K562 (cell line): ENCODE measurements at regions not wholly inside any gene's neighbourhood (a gene's known extent, or its start where the extent isn't known, plus 50 kb on each side); places are given as distances from the start of the nearest gene placed in this dataset.

Source experiments
- FIP1L1 ChIP-seq: fragments of 200-400 bp; formaldehyde crosslinking; IDR thresholded peaks from 2 replicates; pipeline ENCODE4 v1.6.1; 2018; ENCODE audit warnings: mild to moderate bottlenecking, low read depth, low read length; ENCODE audit not compliant: poor library complexity, severe bottlenecking
- JUN ChIP-seq, 2 experiments: sonication (generic) in 1 of 2; formaldehyde crosslinking in 1 of 2; IDR thresholded peaks; 2 replicates each; pipeline versions ENCODE4 v1.6.1 to v1.8.0; 2012 to 2022; ENCODE audit warnings: borderline replicate concordance in 2 of 2, mild to moderate bottlenecking in 2 of 2, improper control_type of control experiment in 1 of 2, low read depth in 1 of 2, low read length in 1 of 2, missing genetic modification reagents in 1 of 2
- JUND ChIP-seq, 2 experiments: IDR thresholded peaks; 2 replicates in 1 of 2; 3 replicates in 1 of 2; pipeline ENCODE4 v1.6.1; 2011; ENCODE audit warnings: borderline replicate concordance in 2 of 2, low read depth in 2 of 2, low read length in 2 of 2, improper control_type of control experiment in 1 of 2, missing biosample characterization in 1 of 2, missing genetic modification characterization in 1 of 2, missing genetic modification reagents in 1 of 2
- KDM1A ChIP-seq, 2 experiments: fragments of 450-650 bp; IDR thresholded peaks; 2 replicates each; pipeline ENCODE4 v1.6.1; 2016; ENCODE audit warnings: mild to moderate bottlenecking in 2 of 2
- MTA3 ChIP-seq: fragments of 450-650 bp; formaldehyde crosslinking; IDR thresholded peaks from 2 replicates; pipeline ENCODE4 v1.6.1; 2017; ENCODE audit warnings: mild to moderate bottlenecking, borderline replicate concordance
- POU5F1 ChIP-seq: fragments of 150-350 bp; IDR thresholded peaks from 2 replicates; pipeline ENCODE4 v1.6.1; 2014; ENCODE audit warnings: borderline replicate concordance, low read length, low read depth, mild to moderate bottlenecking; ENCODE audit not compliant: partially characterized antibody
- RBM17 ChIP-seq: fragments of 200-400 bp; formaldehyde crosslinking; IDR thresholded peaks from 2 replicates; pipeline ENCODE4 v1.6.1; 2017; ENCODE audit warnings: low read depth, mild to moderate bottlenecking, low read length, borderline replicate concordance
- ZEB2 ChIP-seq: fragments of 450-650 bp; IDR thresholded peaks from 2 replicates; pipeline ENCODE4 v1.6.1; 2016
- ZNF146 ChIP-seq: IDR thresholded peaks from one replicate; pipeline ENCODE4 v1.6.1; 2018; ENCODE audit warnings: missing compliant biosample characterization; ENCODE audit not compliant: unreplicated experiment
- TF ChIP-seq, protein P1 (sequence below): conservative IDR thresholded peaks from 2 replicates; pipeline ENCODE4 v1.6.1; 2011; ENCODE audit warnings: low read depth, mild to moderate bottlenecking, low read length; ENCODE audit not compliant: control insufficient read depth
- TF ChIP-seq, protein P2 (sequence below): fragments of 450-650 bp; conservative IDR thresholded peaks from 2 replicates; pipeline ENCODE4 v1.6.1; 2016; ENCODE audit warnings: missing genetic modification characterization, low read depth, mild to moderate bottlenecking, missing compliant biosample characterization, moderate library complexity
- TF ChIP-seq, protein P3 (sequence below): sonication (generic); formaldehyde crosslinking; IDR thresholded peaks from 2 replicates; pipeline ENCODE4 v1.9.0; 2022; ENCODE audit warnings: mild to moderate bottlenecking, missing genetic modification reagents
- TF ChIP-seq, protein P4 (sequence below): fragments of 250-450 bp; sonication (Bioruptor Pico); IDR thresholded peaks from 2 replicates; pipeline ENCODE4 v1.4.0; 2020

DNA sequence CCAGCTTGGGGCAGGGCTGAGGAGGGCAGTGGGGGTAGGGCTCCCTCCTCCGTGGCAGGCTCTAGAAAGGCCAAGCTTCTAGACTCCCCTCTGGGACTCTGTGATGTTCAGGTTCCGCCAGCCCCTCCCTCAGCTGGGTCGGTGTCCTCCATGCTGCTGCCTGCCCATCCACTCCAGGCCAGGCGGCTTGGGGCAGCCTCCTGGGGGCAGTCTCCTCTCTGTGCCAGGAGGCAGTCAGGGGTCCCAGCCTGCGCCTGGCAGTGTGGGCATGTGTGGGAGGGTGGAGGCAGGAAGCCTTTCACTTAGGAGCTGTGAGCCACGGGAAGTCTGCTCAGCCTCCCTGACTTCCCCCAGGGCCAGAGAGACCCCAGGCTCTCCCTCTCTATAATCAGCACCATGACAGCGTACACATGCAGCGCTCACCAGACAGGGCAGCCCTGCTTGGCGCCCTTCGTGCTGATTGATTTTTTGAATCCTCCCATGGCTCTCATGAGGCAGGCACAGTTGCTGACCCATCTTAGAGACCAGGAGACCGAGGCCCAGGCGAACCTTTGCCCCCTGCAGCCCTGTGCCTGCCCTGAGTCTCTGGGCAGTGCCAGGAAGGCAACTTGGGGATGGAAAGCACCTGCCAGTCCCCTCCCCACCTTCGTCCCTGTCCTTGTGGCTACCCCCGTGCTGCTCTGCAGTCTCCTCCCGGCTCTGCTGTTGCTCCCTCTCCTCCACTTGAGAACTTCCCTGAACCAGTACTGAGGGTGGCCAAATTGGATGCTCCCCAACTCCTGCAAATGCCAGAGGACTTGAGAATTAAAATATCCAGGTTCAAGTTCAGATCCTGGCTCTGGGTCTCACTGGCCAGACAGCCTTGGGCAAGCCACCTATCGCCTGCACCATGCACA, 234.7 kb upstream of the GSE1 start (continued):
- TF ChIP-seq, protein P1, sequence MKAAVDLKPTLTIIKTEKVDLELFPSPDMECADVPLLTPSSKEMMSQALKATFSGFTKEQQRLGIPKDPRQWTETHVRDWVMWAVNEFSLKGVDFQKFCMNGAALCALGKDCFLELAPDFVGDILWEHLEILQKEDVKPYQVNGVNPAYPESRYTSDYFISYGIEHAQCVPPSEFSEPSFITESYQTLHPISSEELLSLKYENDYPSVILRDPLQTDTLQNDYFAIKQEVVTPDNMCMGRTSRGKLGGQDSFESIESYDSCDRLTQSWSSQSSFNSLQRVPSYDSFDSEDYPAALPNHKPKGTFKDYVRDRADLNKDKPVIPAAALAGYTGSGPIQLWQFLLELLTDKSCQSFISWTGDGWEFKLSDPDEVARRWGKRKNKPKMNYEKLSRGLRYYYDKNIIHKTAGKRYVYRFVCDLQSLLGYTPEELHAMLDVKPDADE: peak; percentile 58; the same call in 1 of the 2 replicates
- TF ChIP-seq ZEB2 (no peak), ZNF146 (CRISPR knock-in tag) (peak; percentile 6), MTA3 (no peak; the same call in 1 of the 2 replicates), FIP1L1 (no peak), KDM1A (IDR thresholded peaks at IDR 0.05) (peak; percentile 77 to 88), JUN (IDR thresholded peaks at IDR 0.05; ENCODE audit: borderline replicate concordance, low read depth, low read length) (no peak), JUN (CRISPR knock-in tag; IDR thresholded peaks at IDR 0.05; ENCODE audit: borderline replicate concordance) (no peak), RBM17 (no peak), POU5F1 (no peak), JUND (IDR thresholded peaks at IDR 0.05; ENCODE audit: borderline replicate concordance, low read depth, low read length) (no peak), JUND (tag; IDR thresholded peaks at IDR 0.05; ENCODE audit: borderline replicate concordance, low read depth, low read length) (0 out of 3 replicates have a peak, but pooled peaks have one; percentile 14)
- TF ChIP-seq, protein P2, sequence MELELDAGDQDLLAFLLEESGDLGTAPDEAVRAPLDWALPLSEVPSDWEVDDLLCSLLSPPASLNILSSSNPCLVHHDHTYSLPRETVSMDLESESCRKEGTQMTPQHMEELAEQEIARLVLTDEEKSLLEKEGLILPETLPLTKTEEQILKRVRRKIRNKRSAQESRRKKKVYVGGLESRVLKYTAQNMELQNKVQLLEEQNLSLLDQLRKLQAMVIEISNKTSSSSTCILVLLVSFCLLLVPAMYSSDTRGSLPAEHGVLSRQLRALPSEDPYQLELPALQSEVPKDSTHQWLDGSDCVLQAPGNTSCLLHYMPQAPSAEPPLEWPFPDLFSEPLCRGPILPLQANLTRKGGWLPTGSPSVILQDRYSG (tag): 0 out of 2 replicates have a peak, but pooled peaks have one; percentile 49
- TF ChIP-seq, protein P3, sequence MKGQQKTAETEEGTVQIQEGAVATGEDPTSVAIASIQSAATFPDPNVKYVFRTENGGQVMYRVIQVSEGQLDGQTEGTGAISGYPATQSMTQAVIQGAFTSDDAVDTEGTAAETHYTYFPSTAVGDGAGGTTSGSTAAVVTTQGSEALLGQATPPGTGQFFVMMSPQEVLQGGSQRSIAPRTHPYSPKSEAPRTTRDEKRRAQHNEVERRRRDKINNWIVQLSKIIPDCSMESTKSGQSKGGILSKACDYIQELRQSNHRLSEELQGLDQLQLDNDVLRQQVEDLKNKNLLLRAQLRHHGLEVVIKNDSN (CRISPR knock-in tag): peak; percentile 38; the same call in 1 of the 2 replicates
- TF ChIP-seq, protein P4, sequence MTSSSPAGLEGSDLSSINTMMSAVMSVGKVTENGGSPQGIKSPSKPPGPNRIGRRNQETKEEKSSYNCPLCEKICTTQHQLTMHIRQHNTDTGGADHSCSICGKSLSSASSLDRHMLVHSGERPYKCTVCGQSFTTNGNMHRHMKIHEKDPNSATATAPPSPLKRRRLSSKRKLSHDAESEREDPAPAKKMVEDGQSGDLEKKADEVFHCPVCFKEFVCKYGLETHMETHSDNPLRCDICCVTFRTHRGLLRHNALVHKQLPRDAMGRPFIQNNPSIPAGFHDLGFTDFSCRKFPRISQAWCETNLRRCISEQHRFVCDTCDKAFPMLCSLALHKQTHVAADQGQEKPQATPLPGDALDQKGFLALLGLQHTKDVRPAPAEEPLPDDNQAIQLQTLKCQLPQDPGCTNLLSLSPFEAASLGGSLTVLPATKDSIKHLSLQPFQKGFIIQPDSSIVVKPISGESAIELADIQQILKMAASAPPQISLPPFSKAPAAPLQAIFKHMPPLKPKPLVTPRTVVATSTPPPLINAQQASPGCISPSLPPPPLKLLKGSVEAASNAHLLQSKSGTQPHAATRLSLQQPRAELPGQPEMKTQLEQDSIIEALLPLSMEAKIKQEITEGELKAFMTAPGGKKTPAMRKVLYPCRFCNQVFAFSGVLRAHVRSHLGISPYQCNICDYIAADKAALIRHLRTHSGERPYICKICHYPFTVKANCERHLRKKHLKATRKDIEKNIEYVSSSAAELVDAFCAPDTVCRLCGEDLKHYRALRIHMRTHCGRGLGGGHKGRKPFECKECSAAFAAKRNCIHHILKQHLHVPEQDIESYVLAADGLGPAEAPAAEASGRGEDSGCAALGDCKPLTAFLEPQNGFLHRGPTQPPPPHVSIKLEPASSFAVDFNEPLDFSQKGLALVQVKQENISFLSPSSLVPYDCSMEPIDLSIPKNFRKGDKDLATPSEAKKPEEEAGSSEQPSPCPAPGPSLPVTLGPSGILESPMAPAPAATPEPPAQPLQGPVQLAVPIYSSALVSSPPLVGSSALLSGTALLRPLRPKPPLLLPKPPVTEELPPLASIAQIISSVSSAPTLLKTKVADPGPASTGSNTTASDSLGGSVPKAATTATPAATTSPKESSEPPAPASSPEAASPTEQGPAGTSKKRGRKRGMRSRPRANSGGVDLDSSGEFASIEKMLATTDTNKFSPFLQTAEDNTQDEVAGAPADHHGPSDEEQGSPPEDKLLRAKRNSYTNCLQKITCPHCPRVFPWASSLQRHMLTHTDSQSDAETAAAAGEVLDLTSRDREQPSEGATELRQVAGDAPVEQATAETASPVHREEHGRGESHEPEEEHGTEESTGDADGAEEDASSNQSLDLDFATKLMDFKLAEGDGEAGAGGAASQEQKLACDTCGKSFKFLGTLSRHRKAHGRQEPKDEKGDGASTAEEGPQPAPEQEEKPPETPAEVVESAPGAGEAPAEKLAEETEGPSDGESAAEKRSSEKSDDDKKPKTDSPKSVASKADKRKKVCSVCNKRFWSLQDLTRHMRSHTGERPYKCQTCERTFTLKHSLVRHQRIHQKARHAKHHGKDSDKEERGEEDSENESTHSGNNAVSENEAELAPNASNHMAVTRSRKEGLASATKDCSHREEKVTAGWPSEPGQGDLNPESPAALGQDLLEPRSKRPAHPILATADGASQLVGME (CRISPR knock-in tag): 0 out of 2 replicates have a peak, but pooled peaks have one; percentile 11
